ENCODE measurements at regions not wholly inside any gene's neighbourhood (a gene's known extent, or its start where the extent isn't known, plus 50 kb on each side); places are given as distances from the start of the nearest gene placed in this dataset.

GRCh38 chr22:23504516-23504915, 75.6 kb downstream of the IGLL1 start:
- TF ChIP-seq TAF1 (IDR thresholded peaks at IDR 0.05; ENCODE audit: borderline replicate concordance, insufficient read depth, low read length) (no peak), REST (IDR thresholded peaks at IDR 0.05; ENCODE audit: insufficient read depth in 1 of 2, low read depth in 2 of 2, low read length in 2 of 2) (no peak), POLR2AphosphoS5 (IDR thresholded peaks at IDR 0.05; ENCODE audit: low read depth, low read length) (no peak), FOXP2 (optimal IDR thresholded peaks at IDR 0.05; ENCODE audit: borderline replicate concordance, extremely low read depth, extremely low read length, insufficient read depth) (no peak)

Data from PFSK-1 (cell line).